ENCODE measurements at regions not wholly inside any gene's neighbourhood (a gene's known extent, or its start where the extent isn't known, plus 50 kb on each side); places are given as distances from the start of the nearest gene placed in this dataset.
"Not testable (repeated sequence)": the region's sequence is repeated elsewhere in the genome, so short reads cannot be mapped to it uniquely, and the experiment has no call there.

DNA sequence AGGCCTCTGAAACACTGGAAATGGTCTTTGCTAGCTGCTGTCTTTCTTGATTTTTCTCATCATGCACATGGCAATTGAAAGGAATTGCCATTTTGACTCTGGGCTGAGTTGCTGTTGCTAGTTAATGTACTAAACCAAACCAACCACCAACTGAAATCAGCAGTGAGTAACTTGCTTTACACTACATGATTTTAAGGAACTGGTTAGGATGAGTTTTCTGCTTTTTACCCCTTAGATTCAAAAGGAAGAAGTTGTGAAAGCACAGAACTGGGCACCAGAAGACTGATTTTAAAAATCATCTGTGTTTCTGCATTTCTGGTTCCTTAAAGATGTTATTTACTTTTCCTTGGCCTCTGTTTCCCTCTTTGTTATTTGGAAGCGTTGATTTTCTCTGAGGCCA, 361.9 kb downstream of the HLX start:
- in situ Hi-C loops (cut with HindIII; ENCODE audit: low sequenced_read_pairs) = no loop called here

DNA sequence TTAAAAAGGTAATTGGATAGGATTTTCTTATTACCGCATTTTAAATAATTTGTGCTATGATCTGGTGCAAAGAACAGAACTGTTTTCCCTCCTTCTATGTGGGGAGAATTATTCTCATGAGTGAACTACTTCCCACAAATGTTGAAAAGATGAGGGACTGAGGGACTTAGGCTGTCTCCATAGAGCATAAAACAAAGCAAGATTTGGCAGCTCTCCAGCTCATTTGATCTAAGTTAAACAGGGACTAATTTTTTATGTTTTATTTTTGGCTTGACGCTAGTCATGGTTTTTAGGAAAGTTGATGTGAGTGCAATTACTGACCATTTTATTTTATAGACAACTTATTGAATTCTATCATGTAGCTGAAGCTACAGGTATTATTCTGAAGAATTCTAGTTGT, 362.3 kb downstream of the HLX start:
- in situ Hi-C loops (cut with HindIII; ENCODE audit: low sequenced_read_pairs) = no loop called here

DNA sequence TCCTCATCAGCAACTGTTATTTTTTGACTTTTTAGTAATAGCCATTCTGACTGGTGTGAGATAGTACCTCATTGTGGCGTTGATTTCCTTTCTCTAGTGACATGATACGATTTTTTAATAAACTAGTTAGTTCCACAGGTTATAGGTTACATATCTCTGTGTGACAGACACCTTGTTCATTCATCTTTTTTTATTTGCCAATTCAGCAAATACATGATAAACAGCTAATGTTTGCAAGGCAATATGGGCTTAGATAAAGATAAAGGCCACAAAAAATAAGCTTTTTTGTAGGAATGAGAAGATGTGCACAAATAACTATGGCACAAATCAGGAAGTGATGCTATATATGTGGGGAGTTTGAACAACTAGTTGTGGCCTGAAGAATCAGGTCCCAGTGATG, 366.8 kb downstream of the HLX start:
- in situ Hi-C loops (cut with HindIII; ENCODE audit: low sequenced_read_pairs) = loop anchor here (5.0 kb wide), 1 partner anchor 59 kb away; no protein-coding TSS in a partner anchor

GRCh38 chr1:221246628-221247415, 367.6 kb downstream of the HLX start:
- in situ Hi-C loops (cut with HindIII; ENCODE audit: low sequenced_read_pairs) = loop anchor here (5.0 kb wide), 1 partner anchor 60 kb away; no protein-coding TSS in a partner anchor

GRCh38 chr1:221251580-221251979, 372.3 kb downstream of the HLX start:
- in situ Hi-C loops (cut with HindIII; ENCODE audit: low sequenced_read_pairs) = loop anchor here (25.0 kb wide), 1 partner anchor 186 kb away; no protein-coding TSS in a partner anchor

GRCh38 chr1:221254813-221255212, 375.6 kb downstream of the HLX start:
- in situ Hi-C loops (cut with HindIII; ENCODE audit: low sequenced_read_pairs) = loop anchor here (25.0 kb wide), 1 partner anchor 182 kb away; no protein-coding TSS in a partner anchor

- in situ Hi-C loops (cut with HindIII; ENCODE audit: low sequenced_read_pairs) = loop anchor here (25.0 kb wide), 1 partner anchor 181 kb away; no protein-coding TSS in a partner anchor
These were observed 377.5 kb downstream of the HLX start for GRCh38 chr1:221256773-221257172.

- in situ Hi-C loops (cut with HindIII; ENCODE audit: low sequenced_read_pairs) = loop anchor here (25.0 kb wide), 1 partner anchor 180 kb away; no protein-coding TSS in a partner anchor
These were observed 378.3 kb downstream of the HLX start for GRCh38 chr1:221257548-221257947.

DNA sequence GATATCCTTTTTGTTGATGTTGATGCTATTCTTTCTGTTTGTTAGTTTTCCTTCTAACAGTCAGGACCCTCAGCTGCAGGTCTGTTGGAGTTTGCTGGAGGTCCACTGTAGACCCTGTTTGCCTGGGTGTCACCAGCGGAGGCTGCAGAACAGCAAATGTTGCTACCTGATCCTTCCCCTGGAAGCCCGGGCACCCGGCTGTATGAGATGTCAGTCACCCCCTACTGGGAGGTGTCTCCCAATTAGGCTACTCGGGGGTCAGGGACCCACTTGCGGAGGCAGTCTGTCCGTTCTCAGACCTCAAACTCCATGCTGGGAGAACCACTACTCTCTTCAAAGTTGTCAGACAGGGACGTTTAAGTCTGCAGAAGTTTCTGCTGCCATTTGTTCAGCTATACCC, 383.4 kb downstream of the HLX start:
- in situ Hi-C loops (cut with HindIII; ENCODE audit: low sequenced_read_pairs) = loop anchor here (25.0 kb wide), 1 partner anchor 175 kb away; no protein-coding TSS in a partner anchor

- in situ Hi-C loops (cut with HindIII; ENCODE audit: low sequenced_read_pairs) = loop anchor here (25.0 kb wide), 1 partner anchor 173 kb away; no protein-coding TSS in a partner anchor
These were observed 384.9 kb downstream of the HLX start for GRCh38 chr1:221263831-221264767.

DNA sequence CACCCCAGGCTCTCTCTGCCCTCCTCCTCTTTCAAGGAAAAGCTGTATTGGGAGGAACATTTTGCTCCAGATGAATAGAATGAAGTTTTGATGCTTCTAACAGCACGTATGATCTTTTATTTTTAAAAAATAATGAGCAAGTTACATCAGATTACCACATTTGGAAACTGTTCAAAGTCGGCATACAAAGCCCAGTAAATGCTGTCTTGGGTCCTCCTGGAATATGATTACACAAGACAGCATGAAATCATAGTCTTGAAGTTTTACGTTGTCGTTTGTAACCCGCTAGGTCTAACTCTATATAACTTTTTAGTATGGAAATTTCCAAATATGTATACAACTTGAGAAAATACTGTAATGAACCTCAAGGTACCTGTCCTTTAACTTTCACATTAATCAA, 385.6 kb downstream of the HLX start:
- in situ Hi-C loops (cut with HindIII; ENCODE audit: low sequenced_read_pairs) = loop anchor here (25.0 kb wide), 1 partner anchor 172 kb away; no protein-coding TSS in a partner anchor

DNA sequence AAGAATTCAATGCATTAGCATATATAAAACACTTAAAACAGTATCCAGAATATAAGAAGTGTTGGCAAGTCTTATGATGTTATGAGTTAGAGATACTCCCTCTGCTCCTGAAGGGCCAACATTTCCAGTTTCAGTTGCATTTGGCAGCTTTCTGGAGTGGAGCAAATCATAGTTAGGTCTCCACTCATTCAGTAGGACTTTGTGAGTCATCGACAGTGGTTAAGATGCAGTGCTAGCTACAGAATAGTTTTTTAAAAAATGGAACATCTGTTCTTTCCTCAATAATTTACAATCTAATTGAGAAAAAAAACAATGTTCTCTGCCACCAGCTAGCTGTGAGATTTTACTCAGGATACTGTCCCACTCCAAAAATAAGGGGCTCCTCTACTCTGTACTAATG, 389.1 kb downstream of the HLX start:
- in situ Hi-C loops (cut with HindIII; ENCODE audit: low sequenced_read_pairs) = loop anchor here (25.0 kb wide), 1 partner anchor 169 kb away; no protein-coding TSS in a partner anchor

GRCh38 chr1:221271701-221272100, 392.5 kb downstream of the HLX start:
- in situ Hi-C loops (cut with HindIII; ENCODE audit: low sequenced_read_pairs) = loop anchor here (25.0 kb wide), 1 partner anchor 166 kb away; no protein-coding TSS in a partner anchor

DNA sequence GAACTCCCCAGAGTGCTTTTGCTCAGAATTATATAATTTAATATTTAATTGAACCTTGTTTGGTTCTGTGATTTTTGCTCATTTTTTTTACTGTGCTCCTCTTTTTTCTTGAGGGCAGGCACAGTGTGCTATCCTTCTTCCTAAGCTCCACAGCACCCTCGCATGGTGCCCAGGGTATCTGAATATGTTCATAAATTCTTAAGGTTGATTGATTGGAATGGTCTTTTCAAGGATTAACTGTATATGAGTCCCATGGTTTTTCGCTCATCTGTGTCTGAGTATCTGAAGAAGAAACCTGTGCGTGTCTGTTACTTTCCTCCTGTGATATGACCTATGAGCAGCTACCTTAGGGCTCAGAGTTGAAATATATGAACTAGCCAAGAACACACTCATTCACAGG, 393.7 kb downstream of the HLX start:
- in situ Hi-C loops (cut with HindIII; ENCODE audit: low sequenced_read_pairs) = loop anchor here (25.0 kb wide), 1 partner anchor 164 kb away; no protein-coding TSS in a partner anchor

DNA sequence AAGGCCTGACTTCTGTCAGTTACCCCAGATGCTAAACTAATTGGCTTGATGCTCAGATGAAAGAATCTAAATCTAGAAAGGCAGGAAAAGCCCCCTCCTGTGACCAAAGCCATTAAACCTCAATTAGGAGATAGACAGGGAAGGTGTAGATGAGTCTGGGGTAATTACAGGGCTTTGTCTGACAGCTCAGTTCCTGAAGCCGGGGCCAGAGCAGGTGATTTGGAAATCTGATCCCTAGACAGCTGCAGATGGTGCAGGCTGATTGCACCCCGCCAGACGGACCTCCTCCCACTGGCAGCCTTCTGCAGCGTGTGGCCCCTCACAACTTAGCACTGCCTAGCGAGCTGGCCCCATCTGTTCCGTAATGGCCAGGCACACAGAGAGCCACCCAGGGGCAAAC, 395.1 kb downstream of the HLX start:
- in situ Hi-C loops (cut with HindIII; ENCODE audit: low sequenced_read_pairs) = loop anchor here (25.0 kb wide), 1 partner anchor 163 kb away; no protein-coding TSS in a partner anchor

GRCh38 chr1:221276896-221277409, 397.7 kb downstream of the HLX start:
- in situ Hi-C loops (cut with HindIII; ENCODE audit: low sequenced_read_pairs) = no loop called here

DNA sequence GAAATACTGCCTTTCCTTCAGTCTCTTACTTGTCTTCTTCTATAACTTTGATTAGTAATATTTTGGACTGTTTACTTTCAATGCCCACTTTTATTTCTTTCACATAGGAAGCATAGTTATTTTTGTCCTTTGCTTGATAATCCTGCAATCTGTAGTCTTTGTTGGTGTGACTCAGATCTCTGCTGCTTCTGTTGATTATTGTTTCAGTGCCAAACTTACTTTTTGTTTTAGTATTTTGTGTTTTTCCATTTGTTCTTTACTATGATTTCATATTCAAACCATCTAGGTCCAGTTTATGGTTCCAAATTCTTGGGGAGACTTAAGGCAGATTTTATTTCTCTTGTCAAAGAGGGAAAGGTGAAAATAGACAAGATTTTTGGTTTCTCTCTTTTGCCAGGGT, 399.9 kb downstream of the HLX start:
- in situ Hi-C loops (cut with HindIII; ENCODE audit: low sequenced_read_pairs) = no loop called here

- in situ Hi-C loops (cut with HindIII; ENCODE audit: low sequenced_read_pairs) = no loop called here
These were observed 404.3 kb downstream of the HLX start for GRCh38 chr1:221283532-221283931.

- in situ Hi-C loops (cut with HindIII; ENCODE audit: low sequenced_read_pairs) = no loop called here
These were observed 404.8 kb downstream of the HLX start for GRCh38 chr1:221284028-221284427.

DNA sequence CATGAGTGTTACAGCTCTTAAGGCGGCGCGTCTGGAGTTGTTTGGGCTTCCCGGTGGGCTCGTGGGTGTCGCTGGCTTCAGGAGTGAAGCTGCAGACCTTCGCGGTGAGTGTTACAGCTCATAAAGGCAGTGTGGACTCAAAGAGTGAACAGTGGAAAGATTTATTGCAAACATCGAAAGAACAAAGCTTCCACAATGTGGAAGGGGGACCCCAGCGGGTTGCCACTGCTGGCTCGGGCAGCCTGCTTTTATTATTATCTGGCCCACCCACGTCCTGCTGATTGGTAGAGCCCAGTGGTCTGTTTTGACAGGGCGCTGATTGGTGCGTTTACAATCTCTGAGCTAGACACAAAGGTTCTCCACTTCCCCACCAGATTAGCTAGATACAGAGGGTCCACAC, 405.7 kb downstream of the HLX start:
- in situ Hi-C loops (cut with HindIII; ENCODE audit: low sequenced_read_pairs) = not testable (repeated sequence)
